WTC11 (cell line): ENCODE measurements at regions not wholly inside any gene's neighbourhood (a gene's known extent, or its start where the extent isn't known, plus 50 kb on each side); places are given as distances from the start of the nearest gene placed in this dataset.
"Not testable (repeated sequence)": the region's sequence is repeated elsewhere in the genome, so short reads cannot be mapped to it uniquely, and the experiment has no call there.

ENCODE experiments used
- ATAC-seq: fragments of 200-7000 bp; cut with Tn5 transposase; 2 replicates; pipeline ENCODE4 v1.10.0; 2021; ENCODE audit warnings: mild to moderate bottlenecking, moderate library complexity
- CTCF ChIA-PET: fragments of 300-600 bp; sonication (Branson Sonifier 250); formaldehyde crosslinking; loops from one replicate; lab custom pipeline; 2021; ENCODE audit warnings: antibody characterized with exemption; lab: Charles Lee
- POLR2A ChIA-PET: fragments of 350-600 bp; sonication (Branson Sonifier 250); formaldehyde crosslinking; loops from one replicate; lab custom pipeline; 2021; ENCODE audit warnings: antibody characterized with exemption; lab: Charles Lee
- DNase-seq: peaks from one replicate; pipeline ENCODE4 v3.0.0; 2021; ENCODE audit warnings: low spot score
- H3K27ac Mint-ChIP-seq: 2 replicates; pipeline ENCODE4 v1.8.0; 2021; ENCODE audit warnings: mixed read lengths
- H3K27me3 Mint-ChIP-seq: 2 replicates; pipeline ENCODE4 v1.8.0; 2021; ENCODE audit warnings: low read depth, mild to moderate bottlenecking, moderate library complexity, mixed read lengths
- H3K36me3 Mint-ChIP-seq: 2 replicates; pipeline ENCODE4 v1.8.0; 2021; ENCODE audit warnings: mixed read lengths
- H3K4me1 Mint-ChIP-seq: 2 replicates; pipeline ENCODE4 v1.8.0; 2022; ENCODE audit warnings: mixed read lengths
- H3K4me3 Mint-ChIP-seq: 2 replicates; pipeline ENCODE4 v1.8.0; 2021; ENCODE audit warnings: mild to moderate bottlenecking, moderate library complexity, mixed read lengths
- H3K9me3 Mint-ChIP-seq: 2 replicates; pipeline ENCODE4 v1.8.0; 2021; ENCODE audit warnings: mixed read lengths
- ARID4B ChIP-seq: sonication (generic); formaldehyde crosslinking; IDR thresholded peaks from 2 replicates; pipeline ENCODE4 v1.8.0; 2023; ENCODE audit warnings: missing genetic modification reagents, mild to moderate bottlenecking, borderline replicate concordance
- ETV6 ChIP-seq: sonication (generic); formaldehyde crosslinking; IDR thresholded peaks from 2 replicates; pipeline ENCODE4 v1.8.1; 2022; ENCODE audit warnings: mild to moderate bottlenecking, missing genetic modification reagents
- GRHL2 ChIP-seq: fragments of 250-450 bp; sonication (Bioruptor Pico); IDR thresholded peaks from 2 replicates; pipeline ENCODE4 v1.8.0; 2022; ENCODE audit warnings: mild to moderate bottlenecking, moderate library complexity; ENCODE audit not compliant: insufficient replicate concordance, severe bottlenecking
- HMGA2 ChIP-seq: fragments of 250-450 bp; sonication (Bioruptor Pico); IDR thresholded peaks from 2 replicates; pipeline ENCODE4 v1.4.0; 2021; ENCODE audit warnings: mild to moderate bottlenecking, moderate library complexity
- JUN ChIP-seq: sonication (generic); formaldehyde crosslinking; IDR thresholded peaks from 2 replicates; pipeline ENCODE4 v1.8.0; 2023; ENCODE audit warnings: mild to moderate bottlenecking, missing genetic modification reagents
- NFATC4 ChIP-seq: fragments of 250-450 bp; sonication (Bioruptor Pico); IDR thresholded peaks from 2 replicates; pipeline ENCODE4 v1.9.0; 2021; ENCODE audit warnings: mild to moderate bottlenecking
- NFYB ChIP-seq: sonication (generic); formaldehyde crosslinking; conservative IDR thresholded peaks from 2 replicates; pipeline ENCODE4 v1.8.0; 2022; ENCODE audit warnings: low read depth, missing genetic modification reagents
- NR3C1 ChIP-seq: sonication (generic); formaldehyde crosslinking; conservative IDR thresholded peaks from 2 replicates; pipeline ENCODE4 v1.8.1; 2023; ENCODE audit warnings: low read depth, mild to moderate bottlenecking, missing genetic modification reagents
- OVOL2 ChIP-seq: fragments of 250-450 bp; sonication (Bioruptor Pico); IDR thresholded peaks from 2 replicates; pipeline ENCODE4 v1.9.0; 2021; ENCODE audit warnings: mild to moderate bottlenecking, borderline replicate concordance
- USF2 ChIP-seq: sonication (generic); formaldehyde crosslinking; IDR thresholded peaks from 2 replicates; pipeline ENCODE4 v1.8.1; 2023; ENCODE audit warnings: mild to moderate bottlenecking, missing genetic modification reagents, moderate library complexity
- ZNF232 ChIP-seq: sonication (generic); formaldehyde crosslinking; IDR thresholded peaks from 2 replicates; pipeline ENCODE4 v1.8.0; 2022; ENCODE audit warnings: mild to moderate bottlenecking, missing genetic modification reagents
- ZNF396 ChIP-seq: fragments of 250-450 bp; sonication (Bioruptor Pico); IDR thresholded peaks from 2 replicates; pipeline ENCODE4 v1.8.0; 2021; ENCODE audit warnings: mild to moderate bottlenecking, moderate library complexity, borderline replicate concordance
- ZNF671 ChIP-seq: fragments of 250-450 bp; sonication (Bioruptor Pico); IDR thresholded peaks from 2 replicates; pipeline ENCODE4 v1.8.0; 2021; ENCODE audit warnings: mild to moderate bottlenecking
- TF ChIP-seq, protein P1 (sequence below): sonication (generic); formaldehyde crosslinking; conservative IDR thresholded peaks from 2 replicates; pipeline ENCODE4 v1.8.1; 2023; ENCODE audit warnings: mild to moderate bottlenecking, low read depth, missing genetic modification reagents, moderate library complexity
- TF ChIP-seq, protein P2 (sequence below): fragments of 250-450 bp; sonication (Bioruptor Pico); conservative IDR thresholded peaks from 2 replicates; pipeline ENCODE4 v1.9.0; 2021; ENCODE audit warnings: mild to moderate bottlenecking

DNA sequence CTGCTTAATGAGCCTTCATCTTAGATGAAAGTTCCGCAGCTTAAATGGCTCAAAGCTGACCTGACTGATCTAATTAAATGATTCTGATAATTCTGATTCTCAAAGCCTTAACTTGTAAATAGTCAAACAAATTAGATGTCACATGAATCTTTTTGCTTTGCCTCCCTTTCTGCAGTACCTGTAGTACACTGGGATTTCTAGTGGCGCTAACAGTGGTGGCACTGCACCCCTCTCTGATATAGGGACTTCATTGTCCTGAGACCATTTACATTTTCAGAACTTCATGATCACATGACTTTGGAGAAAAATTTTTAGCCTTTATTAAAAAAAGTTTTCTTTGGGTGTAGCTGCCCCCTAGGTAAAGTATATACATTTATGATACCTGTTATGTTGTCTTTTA, 546.7 kb upstream of the ADGRL2 start:
- CTCF ChIA-PET = interaction anchor here (0.9 to 1.3 kb wide), 2 partner anchors 296 to 462 kb away, joined by 3 read pairs; no protein-coding TSS in a partner anchor
- peaks cover 26% of the 10 kb centered on the region for H3K36me3 Mint-ChIP-seq
- DNase-seq (no peak), ATAC-seq (peak; percentile 60)
- no peak overlapping the region for H3K4me3 Mint-ChIP-seq
- H3K9me3 Mint-ChIP-seq = peaks cover 5% of the 10 kb centered on the region
- H3K4me1 Mint-ChIP-seq = peaks cover 68% of the 10 kb centered on the region
- no peak overlapping the region; the same call in 1 of the 2 replicates for H3K27ac Mint-ChIP-seq
- TF ChIP-seq NR3C1 (no peak), HMGA2 (CRISPR knock-in tag) (no peak), ETV6 (CRISPR knock-in tag) (no peak), ZNF232 (CRISPR knock-in tag) (no peak), NFYB (CRISPR knock-in tag) (no peak)
- POLR2A ChIA-PET = no interaction called here
- no peaks in the 10 kb centered on the region for H3K27me3 Mint-ChIP-seq

GRCh38 chr1:81252471-81253151, 548.1 kb upstream of the ADGRL2 start:
- peak overlapping the region; percentile 84 for H3K27ac Mint-ChIP-seq
- H3K4me1 Mint-ChIP-seq = peaks cover 75% of the 10 kb centered on the region
- ChIA-PET POLR2A (no interaction called here), CTCF (no interaction called here)
- H3K4me3 Mint-ChIP-seq = peak overlapping the region; percentile 46
- H3K27me3 Mint-ChIP-seq = no peaks in the 10 kb centered on the region
- ATAC-seq (no peak), DNase-seq (no peak)
- H3K36me3 Mint-ChIP-seq = peaks cover 38% of the 10 kb centered on the region
- H3K9me3 Mint-ChIP-seq = peaks cover 5% of the 10 kb centered on the region
- TF ChIP-seq, protein P1, sequence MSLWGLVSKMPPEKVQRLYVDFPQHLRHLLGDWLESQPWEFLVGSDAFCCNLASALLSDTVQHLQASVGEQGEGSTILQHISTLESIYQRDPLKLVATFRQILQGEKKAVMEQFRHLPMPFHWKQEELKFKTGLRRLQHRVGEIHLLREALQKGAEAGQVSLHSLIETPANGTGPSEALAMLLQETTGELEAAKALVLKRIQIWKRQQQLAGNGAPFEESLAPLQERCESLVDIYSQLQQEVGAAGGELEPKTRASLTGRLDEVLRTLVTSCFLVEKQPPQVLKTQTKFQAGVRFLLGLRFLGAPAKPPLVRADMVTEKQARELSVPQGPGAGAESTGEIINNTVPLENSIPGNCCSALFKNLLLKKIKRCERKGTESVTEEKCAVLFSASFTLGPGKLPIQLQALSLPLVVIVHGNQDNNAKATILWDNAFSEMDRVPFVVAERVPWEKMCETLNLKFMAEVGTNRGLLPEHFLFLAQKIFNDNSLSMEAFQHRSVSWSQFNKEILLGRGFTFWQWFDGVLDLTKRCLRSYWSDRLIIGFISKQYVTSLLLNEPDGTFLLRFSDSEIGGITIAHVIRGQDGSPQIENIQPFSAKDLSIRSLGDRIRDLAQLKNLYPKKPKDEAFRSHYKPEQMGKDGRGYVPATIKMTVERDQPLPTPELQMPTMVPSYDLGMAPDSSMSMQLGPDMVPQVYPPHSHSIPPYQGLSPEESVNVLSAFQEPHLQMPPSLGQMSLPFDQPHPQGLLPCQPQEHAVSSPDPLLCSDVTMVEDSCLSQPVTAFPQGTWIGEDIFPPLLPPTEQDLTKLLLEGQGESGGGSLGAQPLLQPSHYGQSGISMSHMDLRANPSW (CRISPR knock-in tag) = no peak
- TF ChIP-seq JUN (no peak), OVOL2 (CRISPR knock-in tag) (no peak), ARID4B (no peak), USF2 (no peak), NFATC4 (CRISPR knock-in tag) (peak; percentile 51), GRHL2 (CRISPR knock-in tag) (no peak), ZNF671 (CRISPR knock-in tag) (peak; percentile 45; the same call in 1 of the 2 replicates), ZNF396 (CRISPR knock-in tag) (no peak)
- TF ChIP-seq, protein P2, sequence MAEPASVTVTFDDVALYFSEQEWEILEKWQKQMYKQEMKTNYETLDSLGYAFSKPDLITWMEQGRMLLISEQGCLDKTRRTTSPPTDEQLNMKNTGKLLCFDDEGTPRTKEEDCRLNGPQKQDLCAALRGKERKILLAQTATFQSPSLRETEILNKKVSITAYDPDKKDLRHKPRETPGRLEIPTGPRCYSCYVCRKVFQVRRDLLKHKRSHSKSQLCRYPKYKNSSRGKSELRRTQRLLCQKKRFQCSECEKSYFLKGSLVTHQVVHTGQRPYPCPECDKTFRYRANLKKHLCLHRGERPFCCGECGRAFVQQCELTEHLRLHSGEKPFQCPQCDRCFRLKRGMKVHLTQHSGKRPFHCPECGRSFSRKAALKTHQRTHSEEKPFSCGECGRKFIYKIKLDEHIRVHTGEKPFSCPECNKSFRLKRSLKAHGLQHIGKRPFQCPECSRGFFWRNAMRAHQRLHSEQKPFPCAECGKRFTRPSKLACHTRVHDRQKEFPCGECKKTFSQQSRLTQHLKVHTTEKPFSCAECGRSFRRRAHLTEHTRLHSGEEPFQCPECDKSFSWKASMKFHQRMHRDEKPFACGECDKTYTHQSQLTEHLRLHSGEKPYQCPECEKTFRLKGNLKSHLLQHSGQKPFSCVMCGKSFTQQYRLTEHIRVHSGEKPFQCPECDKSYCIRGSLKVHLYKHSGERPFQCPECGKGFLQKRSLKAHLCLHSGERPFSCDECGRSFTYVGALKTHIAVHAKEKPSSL = peak; percentile 85

- H3K4me3 Mint-ChIP-seq = peak overlapping the region; percentile 62
- DNase-seq = peak; percentile 51
- CTCF ChIA-PET, H3K27me3 Mint-ChIP-seq, POLR2A ChIA-PET, ATAC-seq: not testable (repeated sequence)
- H3K36me3 Mint-ChIP-seq = peaks cover 53% of the 10 kb centered on the region
- H3K9me3 Mint-ChIP-seq = peaks cover 11% of the 10 kb centered on the region
- peaks cover 79% of the 10 kb centered on the region for H3K4me1 Mint-ChIP-seq
- peak overlapping the region; percentile 93 for H3K27ac Mint-ChIP-seq
These were observed 549.9 kb upstream of the ADGRL2 start for GRCh38 chr1:81250825-81251224.

DNA sequence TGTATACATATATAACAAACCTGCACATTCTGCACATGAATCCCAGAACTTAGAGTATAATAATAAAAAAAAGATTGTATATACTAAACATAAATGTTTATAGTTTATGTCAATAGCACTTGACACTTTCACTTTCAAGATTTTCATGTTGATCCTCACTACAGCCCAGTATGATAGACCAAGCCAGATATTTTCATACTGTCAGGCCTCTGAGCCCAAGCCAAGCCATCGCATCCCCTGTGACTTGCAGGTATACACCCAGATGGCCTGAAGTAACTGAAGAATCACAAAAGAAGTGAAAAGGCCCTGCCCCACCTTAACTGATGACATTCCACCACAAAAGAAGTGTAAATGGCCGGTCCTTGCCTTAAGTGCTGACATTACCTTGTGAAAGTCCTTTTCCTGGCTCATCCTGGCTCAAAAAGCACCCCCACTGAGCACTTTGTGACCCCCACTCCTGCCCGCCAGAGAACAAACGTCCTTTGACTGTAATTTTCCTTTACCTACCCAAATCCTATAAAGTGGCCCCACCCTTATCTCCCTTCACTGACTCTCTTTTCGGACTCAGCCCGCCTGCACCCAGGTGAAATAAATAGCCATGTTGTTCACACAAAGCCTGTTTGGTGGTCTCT, 555.5 kb upstream of the ADGRL2 start:
- DNase-seq, POLR2A ChIA-PET, H3K27me3 Mint-ChIP-seq, CTCF ChIA-PET: not testable (repeated sequence)
- Mint-ChIP-seq H3K4me3 (peak overlapping the region; percentile 86), H3K9me3 (peaks cover 25% of the 10 kb centered on the region), H3K4me1 (peaks cover 70% of the 10 kb centered on the region), H3K27ac (peak overlapping the region; percentile 78), H3K36me3 (peaks cover 60% of the 10 kb centered on the region)
- peak; percentile 72 for ATAC-seq

- peaks cover 68% of the 10 kb centered on the region for H3K4me1 Mint-ChIP-seq
- H3K4me3 Mint-ChIP-seq, DNase-seq, POLR2A ChIA-PET, ATAC-seq, CTCF ChIA-PET, H3K27me3 Mint-ChIP-seq: not testable (repeated sequence)
- H3K36me3 Mint-ChIP-seq = peaks cover 55% of the 10 kb centered on the region
- peak overlapping the region; percentile 75 for H3K27ac Mint-ChIP-seq
- H3K9me3 Mint-ChIP-seq = peaks cover 25% of the 10 kb centered on the region
These were observed 556.1 kb upstream of the ADGRL2 start for GRCh38 chr1:81244612-81245011.
